ENCODE measurements at regions not wholly inside any gene's neighbourhood (a gene's known extent, or its start where the extent isn't known, plus 50 kb on each side); places are given as distances from the start of the nearest gene placed in this dataset.

DNA sequence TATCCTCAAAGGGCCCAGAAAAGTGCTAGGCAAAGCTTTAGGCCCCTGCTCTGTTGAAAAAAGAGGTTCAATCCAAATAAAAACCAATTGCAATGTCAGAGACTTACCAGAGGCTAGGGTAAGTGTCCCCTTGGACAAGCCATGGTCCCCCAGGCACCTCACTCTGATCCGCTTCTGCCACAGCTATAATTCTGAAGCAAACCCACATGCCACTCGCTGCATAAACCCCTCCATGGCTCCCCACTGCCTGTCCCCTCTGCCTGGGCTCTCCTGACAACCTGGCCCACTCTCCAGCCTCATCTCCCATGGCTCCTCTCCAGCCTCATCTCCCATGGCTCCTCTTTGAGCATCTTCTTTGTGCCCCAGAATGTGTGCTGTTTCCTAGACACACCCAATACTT, 169.6 kb upstream of the TLE3 start:
- TF ChIP-seq, protein P1, sequence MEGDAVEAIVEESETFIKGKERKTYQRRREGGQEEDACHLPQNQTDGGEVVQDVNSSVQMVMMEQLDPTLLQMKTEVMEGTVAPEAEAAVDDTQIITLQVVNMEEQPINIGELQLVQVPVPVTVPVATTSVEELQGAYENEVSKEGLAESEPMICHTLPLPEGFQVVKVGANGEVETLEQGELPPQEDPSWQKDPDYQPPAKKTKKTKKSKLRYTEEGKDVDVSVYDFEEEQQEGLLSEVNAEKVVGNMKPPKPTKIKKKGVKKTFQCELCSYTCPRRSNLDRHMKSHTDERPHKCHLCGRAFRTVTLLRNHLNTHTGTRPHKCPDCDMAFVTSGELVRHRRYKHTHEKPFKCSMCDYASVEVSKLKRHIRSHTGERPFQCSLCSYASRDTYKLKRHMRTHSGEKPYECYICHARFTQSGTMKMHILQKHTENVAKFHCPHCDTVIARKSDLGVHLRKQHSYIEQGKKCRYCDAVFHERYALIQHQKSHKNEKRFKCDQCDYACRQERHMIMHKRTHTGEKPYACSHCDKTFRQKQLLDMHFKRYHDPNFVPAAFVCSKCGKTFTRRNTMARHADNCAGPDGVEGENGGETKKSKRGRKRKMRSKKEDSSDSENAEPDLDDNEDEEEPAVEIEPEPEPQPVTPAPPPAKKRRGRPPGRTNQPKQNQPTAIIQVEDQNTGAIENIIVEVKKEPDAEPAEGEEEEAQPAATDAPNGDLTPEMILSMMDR (IDR thresholded peaks at IDR 0.05; ENCODE audit: control insufficient read depth, extremely low read depth, insufficient read depth): no peak
- no peak for DNase-seq (ENCODE audit: low read depth)
- no peak overlapping the region for H3K4me3 ChIP-seq (ENCODE audit: low read depth, low read length)

DNA sequence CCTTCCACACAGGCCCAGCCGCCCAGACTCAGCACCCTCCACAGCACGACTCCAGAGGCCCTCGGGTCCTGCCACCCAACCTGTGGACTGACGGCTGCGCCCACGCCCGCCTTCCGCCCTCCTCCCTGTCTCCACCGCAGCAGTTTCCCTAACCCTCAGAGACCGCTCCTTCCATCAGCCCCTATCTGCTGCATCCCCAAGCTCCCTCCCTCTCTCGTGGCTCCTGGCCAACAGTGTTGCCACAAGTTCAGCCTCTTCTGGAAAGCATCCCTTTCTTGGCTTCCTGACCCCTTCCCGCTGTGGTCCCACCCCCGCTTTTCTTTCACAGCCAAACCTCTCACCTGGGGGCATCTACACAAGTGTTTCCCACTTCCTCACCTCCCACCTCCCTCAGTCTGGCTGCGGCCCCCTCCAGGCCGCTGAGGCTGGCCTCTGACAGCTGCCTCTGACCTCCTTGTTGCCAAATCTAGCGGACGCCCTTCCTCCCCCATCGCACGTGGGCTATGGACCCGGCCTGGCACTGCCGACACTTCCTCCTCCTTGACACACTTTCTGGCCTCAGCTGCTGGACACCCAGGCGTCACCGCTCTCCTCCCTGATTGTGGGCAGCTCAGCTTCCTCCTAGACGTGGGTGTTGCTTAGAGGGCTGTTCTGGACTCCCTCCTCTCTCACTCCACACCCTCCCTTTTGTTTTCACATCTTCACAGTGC, 168.8 kb upstream of the TLE3 start:
- no peak overlapping the region for H3K4me3 ChIP-seq (ENCODE audit: low read depth, low read length)
- TF ChIP-seq, protein P1 (IDR thresholded peaks at IDR 0.05; ENCODE audit: control insufficient read depth, extremely low read depth, insufficient read depth): no peak
- no peak for DNase-seq (ENCODE audit: low read depth)

DNA sequence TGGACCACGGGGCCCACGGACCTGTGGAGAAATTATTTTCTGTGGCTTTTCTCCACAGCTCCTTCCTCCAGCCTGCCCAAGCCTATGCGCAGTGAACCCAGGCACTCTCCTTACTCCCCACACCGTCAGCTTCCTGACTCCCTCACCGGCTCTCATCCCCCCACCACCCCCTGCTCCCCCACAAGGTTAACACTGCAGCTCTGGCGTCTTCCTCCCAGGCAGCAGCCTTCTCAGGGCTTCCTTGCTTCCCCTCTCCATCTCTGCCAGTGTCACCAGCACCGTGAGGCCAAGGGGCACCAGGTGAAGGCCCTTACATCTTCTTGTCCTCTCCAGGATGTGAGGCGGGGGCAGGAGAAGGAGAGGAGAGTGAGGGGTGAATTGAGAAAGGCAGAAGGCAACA, 168.3 kb upstream of the TLE3 start:
- no peak for DNase-seq (ENCODE audit: low read depth)
- TF ChIP-seq, protein P1 (IDR thresholded peaks at IDR 0.05; ENCODE audit: control insufficient read depth, extremely low read depth, insufficient read depth): no peak
- no peak overlapping the region for H3K4me3 ChIP-seq (ENCODE audit: low read depth, low read length)

DNA sequence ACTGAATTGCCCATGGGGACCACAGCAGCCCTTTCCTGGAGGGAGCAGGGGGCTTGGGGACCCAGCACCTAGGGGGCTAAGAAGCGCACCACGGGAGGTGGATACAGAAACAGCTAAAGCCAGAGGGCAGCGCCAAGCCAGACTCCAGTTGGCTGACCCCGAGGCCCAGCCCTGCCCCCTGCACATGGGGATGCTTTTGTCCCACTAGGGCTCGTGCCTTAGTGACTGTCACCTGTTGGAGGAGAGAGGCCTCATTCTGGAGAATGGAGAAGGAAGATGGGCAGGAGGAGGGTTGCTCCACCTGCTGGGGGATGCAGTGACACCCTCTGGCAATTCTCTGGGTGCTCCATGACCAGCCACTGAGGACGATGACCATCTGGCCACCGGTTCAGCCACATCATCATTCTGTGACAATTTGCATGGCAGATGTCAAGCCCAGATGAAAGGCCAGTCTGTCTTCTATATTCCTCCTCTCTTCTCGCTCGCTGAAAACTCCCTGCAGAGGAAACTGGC, 167.8 kb upstream of the TLE3 start:
- H3K4me3 ChIP-seq (ENCODE audit: low read depth, low read length): no peak overlapping the region
- no peak for DNase-seq (ENCODE audit: low read depth)
- TF ChIP-seq, protein P1 (IDR thresholded peaks at IDR 0.05; ENCODE audit: control insufficient read depth, extremely low read depth, insufficient read depth): peak; percentile 18; the same call in 1 of the 2 replicates

DNA sequence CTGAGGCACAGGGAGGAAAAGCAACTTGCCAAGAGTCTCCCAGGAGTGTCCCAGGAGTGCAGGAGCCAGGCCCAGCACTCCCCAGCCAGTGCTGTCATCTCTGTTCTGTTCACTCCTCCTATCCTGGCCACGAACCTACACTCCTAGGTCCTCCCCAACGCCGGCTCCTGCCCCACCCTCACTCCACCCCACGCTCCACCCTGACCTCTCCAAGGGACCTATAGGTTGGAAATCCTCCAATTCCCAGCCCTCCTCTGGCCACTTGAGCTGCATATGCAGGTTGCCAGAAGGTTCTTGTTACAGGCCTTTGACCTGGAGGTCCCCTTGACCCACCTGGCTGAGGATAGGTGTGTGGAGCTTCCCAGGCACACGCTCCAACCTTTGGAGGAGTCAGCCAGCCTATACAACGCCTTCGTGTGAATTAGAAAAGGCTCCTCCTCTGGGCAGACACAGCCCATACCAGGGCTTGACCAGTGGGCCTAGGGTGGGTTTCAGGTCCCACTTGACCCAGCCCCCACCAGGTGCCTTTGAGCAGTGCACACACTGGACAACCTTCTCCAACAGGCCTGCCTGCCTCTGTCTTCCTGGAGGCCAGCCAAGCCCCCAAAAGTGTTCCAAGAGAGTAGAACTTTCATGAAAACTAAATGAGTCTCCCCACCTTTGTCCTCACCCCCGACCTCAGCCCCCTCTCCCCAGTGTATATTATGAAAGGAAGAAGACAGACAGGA, 167.2 kb upstream of the TLE3 start:
- no peak overlapping the region for H3K4me3 ChIP-seq (ENCODE audit: low read depth, low read length)
- DNase-seq (ENCODE audit: low read depth): no peak
- TF ChIP-seq, protein P1 (IDR thresholded peaks at IDR 0.05; ENCODE audit: control insufficient read depth, extremely low read depth, insufficient read depth): no peak

DNA sequence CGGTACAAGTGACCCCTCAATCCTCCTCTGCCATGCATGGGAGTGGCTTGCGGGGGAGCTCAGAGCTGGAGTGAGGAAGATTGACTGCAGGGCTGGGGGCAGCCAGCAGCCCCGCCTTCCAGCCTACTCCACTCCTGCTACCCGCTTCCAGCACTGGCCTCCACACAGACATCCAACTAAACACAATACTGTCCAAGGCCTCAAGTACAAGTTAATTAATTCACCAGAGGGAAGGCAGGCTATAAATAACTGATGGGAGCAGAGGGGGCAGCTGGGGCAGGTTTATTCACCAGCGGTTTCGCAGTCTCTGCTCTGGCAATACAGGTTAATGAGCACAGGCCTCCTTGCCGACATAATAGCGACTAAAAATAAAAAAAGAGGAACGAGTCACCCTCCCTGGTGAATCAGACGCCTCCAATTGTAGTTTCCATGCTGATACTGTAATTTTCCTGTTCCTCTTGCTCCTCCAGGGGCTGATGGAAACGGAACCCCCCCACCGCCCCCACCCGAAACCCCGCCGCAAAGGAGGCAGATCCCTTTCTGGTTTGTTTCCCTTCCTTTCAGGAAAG, 166.4 kb upstream of the TLE3 start:
- DNase-seq (ENCODE audit: low read depth): no peak
- TF ChIP-seq, protein P1 (IDR thresholded peaks at IDR 0.05; ENCODE audit: control insufficient read depth, extremely low read depth, insufficient read depth): no peak
- no peak overlapping the region for H3K4me3 ChIP-seq (ENCODE audit: low read depth, low read length)
